Gastroesophageal sphincter (tissue), 4 donors: ENCODE measurements at regions not wholly inside any gene's neighbourhood (a gene's known extent, or its start where the extent isn't known, plus 50 kb on each side); places are given as distances from the start of the nearest gene placed in this dataset.
"Not testable (repeated sequence)": the region's sequence is repeated elsewhere in the genome, so short reads cannot be mapped to it uniquely, and the experiment has no call there.

ENCODE experiments used
- ATAC-seq: fragments of 150-250 bp; one replicate; pipeline ENCODE4 v1.9.1; 2016; ENCODE audit warnings: mild to moderate bottlenecking, moderate library complexity
- H3K27ac ChIP-seq, 4 donors: fragments of 200-600 bp; sonication (generic) in 3 of 4; 1 replicate in 3 of 4; 2 replicates in 1 of 4; pipeline ENCODE4 v1.5.1; 2016 to 2019
- H3K27me3 ChIP-seq: fragments of 200-600 bp; sonication (generic); one replicate; pipeline ENCODE4 v1.5.1; 2019
- H3K36me3 ChIP-seq, 2 donors: fragments of 200-600 bp; sonication (generic); one replicate each; pipeline ENCODE4 v1.5.1; 2019; ENCODE audit warnings: control low read depth in 1 of 2
- H3K4me1 ChIP-seq, 3 donors: fragments of 200-600 bp; sonication (generic); 1 replicate in 2 of 3; 2 replicates in 1 of 3; pipeline ENCODE4 v1.5.1; 2016 to 2019; ENCODE audit warnings: control low read depth in 2 of 3
- H3K4me3 ChIP-seq, 2 donors: fragments of 200-600 bp; sonication (generic); one replicate each; pipeline ENCODE4 v1.5.1; 2019; ENCODE audit warnings: mild to moderate bottlenecking in 1 of 2, moderate library complexity in 1 of 2
- H3K9me3 ChIP-seq, 3 donors: fragments of 200-600 bp; sonication (generic); one replicate each; pipeline ENCODE4 v1.5.1; 2017 to 2019; ENCODE audit warnings: control low read depth in 2 of 3
- EP300 ChIP-seq: sonication (generic); formaldehyde crosslinking; IDR thresholded peaks from one replicate; pipeline ENCODE4 v1.6.1; 2017; ENCODE audit warnings: antibody characterized with exemption, mild to moderate bottlenecking
- POLR2A ChIP-seq, 2 donors: fragments of 450-650 bp; IDR thresholded peaks; one replicate each; pipeline ENCODE4 v1.6.1; 2017; ENCODE audit warnings: antibody characterized with exemption in 2 of 2, mild to moderate bottlenecking in 2 of 2, moderate library complexity in 1 of 2
- POLR2AphosphoS5 ChIP-seq: sonication (generic); formaldehyde crosslinking; IDR thresholded peaks from one replicate; pipeline ENCODE4 v1.6.1; 2017; ENCODE audit warnings: antibody characterized with exemption
- WGBS, 2 donors: methylation state at CpG; one replicate each; pipeline ENCODE4 v1.1.5; 2018; ENCODE audit warnings: low coverage in 1 of 2; 5-methylcytosine and 5-hydroxymethylcytosine counted together
- TF ChIP-seq, protein P1 (sequence below), 4 experiments: fragments of 200-600 bp in 2 of 4; fragments of 450-650 bp in 2 of 4; sonication (generic) in 1 of 4; IDR thresholded peaks; one replicate each; pipeline ENCODE4 v1.5.1; 2017 to 2019; ENCODE audit warnings: antibody characterized with exemption in 4 of 4, mild to moderate bottlenecking in 2 of 4, moderate library complexity in 2 of 4

DNA sequence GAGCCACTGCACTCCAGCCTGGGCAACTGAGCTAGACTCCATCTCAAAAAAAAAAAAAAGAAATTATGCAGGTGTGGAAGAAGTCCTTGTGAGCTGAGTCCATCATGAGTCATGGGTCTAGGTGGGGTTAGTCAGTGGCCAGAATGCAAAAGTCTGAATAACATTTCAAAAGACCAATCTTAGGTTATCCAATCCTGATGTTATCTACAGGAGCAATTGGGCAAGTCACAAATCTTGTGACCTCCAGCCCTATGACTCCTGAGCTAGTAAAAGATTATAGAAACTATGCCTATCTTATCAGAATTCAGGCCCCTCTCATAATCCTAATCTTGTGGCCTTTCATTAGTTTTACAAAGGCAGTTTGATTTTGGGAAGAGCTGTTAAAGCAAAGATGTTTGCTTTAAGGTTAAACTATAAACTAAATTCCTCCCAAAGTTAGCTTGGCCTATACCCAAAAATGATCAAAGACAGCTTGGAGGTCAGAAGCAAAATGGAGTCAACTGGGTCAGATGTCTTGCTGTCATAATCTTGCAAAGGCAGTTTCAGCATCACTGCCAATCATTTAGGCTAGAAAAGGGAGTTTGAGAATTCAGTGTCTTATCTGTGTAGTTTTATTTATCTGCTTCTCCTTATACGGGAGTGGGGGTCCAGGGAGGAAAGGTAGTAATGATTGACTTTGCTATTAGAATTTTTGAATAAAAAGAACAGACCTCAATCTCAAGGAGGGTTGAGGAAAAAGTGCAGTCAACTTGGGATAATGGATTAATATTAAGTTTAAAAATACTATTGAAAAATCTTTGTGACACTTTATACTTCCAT lies 71.2 kb upstream of the TRIM24 start:
- WGBS, 2 donors, result 0 to 50% methylated on average over 1 of the region's 1 CpG
- Histone ChIP-seq H3K9me3 (no peaks in the 10 kb centered on the region), H3K36me3 (no peaks in the 10 kb centered on the region), H3K27me3 (no peaks in the 10 kb centered on the region), H3K4me1 (no peaks in the 10 kb centered on the region), H3K27ac (no peak overlapping the region), H3K4me3 (no peak overlapping the region)
- no peak for ATAC-seq
- no peak for TF ChIP-seq EP300
- TF ChIP-seq, protein P1, sequence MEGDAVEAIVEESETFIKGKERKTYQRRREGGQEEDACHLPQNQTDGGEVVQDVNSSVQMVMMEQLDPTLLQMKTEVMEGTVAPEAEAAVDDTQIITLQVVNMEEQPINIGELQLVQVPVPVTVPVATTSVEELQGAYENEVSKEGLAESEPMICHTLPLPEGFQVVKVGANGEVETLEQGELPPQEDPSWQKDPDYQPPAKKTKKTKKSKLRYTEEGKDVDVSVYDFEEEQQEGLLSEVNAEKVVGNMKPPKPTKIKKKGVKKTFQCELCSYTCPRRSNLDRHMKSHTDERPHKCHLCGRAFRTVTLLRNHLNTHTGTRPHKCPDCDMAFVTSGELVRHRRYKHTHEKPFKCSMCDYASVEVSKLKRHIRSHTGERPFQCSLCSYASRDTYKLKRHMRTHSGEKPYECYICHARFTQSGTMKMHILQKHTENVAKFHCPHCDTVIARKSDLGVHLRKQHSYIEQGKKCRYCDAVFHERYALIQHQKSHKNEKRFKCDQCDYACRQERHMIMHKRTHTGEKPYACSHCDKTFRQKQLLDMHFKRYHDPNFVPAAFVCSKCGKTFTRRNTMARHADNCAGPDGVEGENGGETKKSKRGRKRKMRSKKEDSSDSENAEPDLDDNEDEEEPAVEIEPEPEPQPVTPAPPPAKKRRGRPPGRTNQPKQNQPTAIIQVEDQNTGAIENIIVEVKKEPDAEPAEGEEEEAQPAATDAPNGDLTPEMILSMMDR (IDR thresholded peaks at IDR 0.05), result no peak
- TF ChIP-seq POLR2A (IDR thresholded peaks at IDR 0.05), result no peak
- no peak for TF ChIP-seq POLR2AphosphoS5

DNA sequence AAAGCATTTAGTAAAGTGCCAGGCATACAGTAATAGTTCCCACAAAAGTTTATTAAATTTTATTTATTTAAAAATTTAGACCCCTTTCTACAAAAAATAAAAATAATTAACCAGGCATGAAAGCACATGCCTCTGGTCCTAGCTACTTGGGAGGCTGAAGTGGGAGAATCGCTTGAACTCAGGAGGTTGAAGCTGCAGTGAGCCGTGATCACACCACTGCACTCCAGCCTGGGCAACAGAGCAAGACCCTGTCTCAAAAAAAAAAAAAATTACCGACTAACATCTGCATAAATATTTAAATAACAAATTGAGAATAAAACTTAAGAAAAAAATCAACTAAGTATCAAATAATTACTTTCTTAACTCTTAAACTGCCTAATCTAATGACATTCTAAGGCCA lies 64.3 kb upstream of the TRIM24 start:
- H3K27ac ChIP-seq, result no peak overlapping the region
- H3K4me3 ChIP-seq, result no peak overlapping the region
- 77 to 88% methylated on average over 3 of the region's 3 CpGs for WGBS, 2 donors
- no peak for ATAC-seq
- no peaks in the 10 kb centered on the region for H3K9me3 ChIP-seq
- H3K36me3 ChIP-seq, result no peaks in the 10 kb centered on the region
- TF ChIP-seq POLR2AphosphoS5 (no peak), POLR2A (IDR thresholded peaks at IDR 0.05) (no peak), EP300 (no peak)
- TF ChIP-seq, protein P1 (IDR thresholded peaks at IDR 0.05), result no peak
- no peaks in the 10 kb centered on the region for H3K27me3 ChIP-seq
- H3K4me1 ChIP-seq, result no peaks in the 10 kb centered on the region

DNA sequence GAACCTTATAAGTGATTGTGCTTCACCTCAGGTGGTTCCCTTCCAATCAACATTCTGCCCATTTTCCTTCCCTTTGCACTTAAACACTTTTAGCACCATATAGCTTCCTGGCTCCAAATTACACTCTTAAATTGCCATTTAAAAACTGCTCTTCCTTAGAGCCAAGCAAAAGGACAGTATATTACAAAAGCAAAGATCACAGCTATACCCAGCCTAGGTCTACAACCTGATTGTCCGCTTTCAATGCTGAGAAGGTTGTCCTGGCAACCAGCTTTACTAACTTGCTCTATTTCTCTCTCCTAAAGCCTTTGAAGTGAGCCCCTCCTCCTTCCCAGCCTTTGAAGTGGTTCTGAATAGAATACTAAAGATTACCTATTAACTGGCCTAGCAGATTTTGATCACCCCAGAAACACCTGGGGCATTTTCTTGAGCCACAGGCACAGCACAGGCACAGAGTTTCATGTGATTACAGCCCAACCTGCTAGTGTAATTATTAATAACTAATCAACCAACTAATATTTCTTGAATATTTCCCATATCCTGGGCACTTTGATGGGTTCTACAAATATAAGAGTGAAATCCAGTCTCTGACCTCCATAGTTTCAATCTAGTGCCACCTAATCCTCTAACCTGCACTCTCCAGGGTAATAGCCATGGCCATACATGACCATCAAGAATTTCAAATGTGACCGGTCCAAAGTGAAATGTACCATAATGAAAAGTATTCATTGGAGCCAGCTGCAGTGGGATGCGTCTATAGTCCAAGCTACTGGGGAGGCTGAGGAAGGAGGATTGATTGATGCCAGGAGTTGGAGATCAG lies 63.6 kb upstream of the TRIM24 start:
- Histone ChIP-seq H3K4me3 (no peak overlapping the region), H3K27ac (no peak overlapping the region), H3K36me3 (no peaks in the 10 kb centered on the region), H3K4me1 (no peaks in the 10 kb centered on the region), H3K27me3 (no peaks in the 10 kb centered on the region), H3K9me3 (no peaks in the 10 kb centered on the region)
- no peak for TF ChIP-seq POLR2A (IDR thresholded peaks at IDR 0.05)
- no peak for TF ChIP-seq EP300
- TF ChIP-seq, protein P1 (IDR thresholded peaks at IDR 0.05), result no peak
- TF ChIP-seq POLR2AphosphoS5, result no peak
- 87 to 88% methylated on average over 3 of the region's 3 CpGs for WGBS, 2 donors
- no peak for ATAC-seq

DNA sequence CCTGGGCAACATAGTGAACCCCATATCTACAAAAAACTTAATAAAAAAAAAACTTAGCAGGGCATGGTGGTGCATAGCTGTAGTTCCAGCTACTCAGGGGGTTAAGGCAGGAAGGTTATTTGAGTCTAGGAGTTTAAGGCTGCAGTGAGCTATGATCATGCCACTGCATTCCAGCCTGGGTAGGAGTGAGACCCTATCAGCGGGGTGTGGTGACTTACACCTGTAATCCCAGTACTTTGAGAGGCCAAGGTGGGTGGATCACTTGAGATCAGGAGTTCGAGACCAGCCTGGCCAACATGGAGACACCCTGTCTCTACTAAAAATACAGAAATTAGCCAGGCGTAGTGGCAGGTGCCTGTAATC lies 63.0 kb upstream of the TRIM24 start:
- H3K27me3 ChIP-seq, H3K4me3 ChIP-seq, ATAC-seq, H3K9me3 ChIP-seq, H3K27ac ChIP-seq, H3K4me1 ChIP-seq, H3K36me3 ChIP-seq: not testable (repeated sequence)
- 72 to 100% methylated on average over 1 to 2 of the region's 3 CpGs for WGBS, 2 donors

DNA sequence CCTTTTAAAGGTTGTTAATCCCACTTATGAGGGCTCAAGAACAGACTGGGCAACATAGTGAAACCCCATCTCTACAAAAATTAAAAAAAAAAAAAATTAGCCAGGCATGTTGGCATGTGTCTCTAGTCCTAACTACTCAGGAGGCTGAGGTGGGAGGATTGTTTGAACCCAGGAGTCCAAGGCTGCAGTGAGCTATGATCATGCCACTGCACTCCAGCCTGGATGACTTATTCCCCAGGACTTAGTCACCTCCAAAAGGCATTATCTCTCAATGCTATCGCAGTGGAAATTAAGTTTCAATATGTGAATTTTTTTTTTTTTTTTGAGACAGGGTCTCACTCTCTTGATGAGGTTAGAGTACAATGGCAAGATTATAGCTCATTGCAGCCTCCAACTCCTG lies 61.2 kb upstream of the TRIM24 start:
- WGBS, 2 donors, result 90 to 100% methylated on average over 1 of the region's 1 CpG
- H3K27me3 ChIP-seq, result no peaks in the 10 kb centered on the region
- H3K4me3 ChIP-seq, result no peak overlapping the region
- ATAC-seq, result no peak
- no peaks in the 10 kb centered on the region for H3K36me3 ChIP-seq
- H3K4me1 ChIP-seq, result no peaks in the 10 kb centered on the region
- no peak overlapping the region for H3K27ac ChIP-seq
- no peaks in the 10 kb centered on the region for H3K9me3 ChIP-seq
- TF ChIP-seq, protein P1 (IDR thresholded peaks at IDR 0.05), result no peak
- TF ChIP-seq EP300 (no peak), POLR2A (IDR thresholded peaks at IDR 0.05) (no peak), POLR2AphosphoS5 (no peak)
